OCI-LY1 (cell line): ENCODE measurements at regions not wholly inside any gene's neighbourhood (a gene's known extent, or its start where the extent isn't known, plus 50 kb on each side); places are given as distances from the start of the nearest gene placed in this dataset.

Experiments
- H2AFZ ChIP-seq: fragments of 200-600 bp; sonication (generic), shearing (Covaris generic); 2 replicates; pipeline ENCODE4 v1.6.0; 2014; ENCODE audit warnings: antibody characterized with exemption, mild to moderate bottlenecking, low read length
- H3F3A ChIP-seq: fragments of 200-600 bp; sonication (generic), shearing (Covaris generic); 2 replicates; pipeline ENCODE4 v1.6.0; 2014; ENCODE audit warnings: mild to moderate bottlenecking, antibody characterized with exemption, low read length, moderate library complexity; ENCODE audit not compliant: insufficient read depth
- H3K27ac ChIP-seq: fragments of 200-600 bp; sonication (generic); 2 replicates; pipeline ENCODE4 v1.5.1; 2014; ENCODE audit warnings: low read length, mixed run types, mild to moderate bottlenecking, low read depth; ENCODE audit not compliant: poor library complexity, severe bottlenecking
- H3K27me3 ChIP-seq: fragments of 200-600 bp; sonication (generic); 2 replicates; pipeline ENCODE4 v1.6.0; 2014; ENCODE audit warnings: antibody characterized with exemption, mild to moderate bottlenecking, low read length, moderate library complexity; ENCODE audit not compliant: insufficient read depth
- H3K36me3 ChIP-seq: fragments of 200-600 bp; sonication (generic); 2 replicates; pipeline ENCODE4 v1.6.1; 2014; ENCODE audit warnings: mild to moderate bottlenecking, antibody characterized with exemption, low read length, moderate library complexity, mixed read lengths; ENCODE audit not compliant: insufficient read depth
- H3K4me1 ChIP-seq: fragments of 200-600 bp; sonication (generic); 2 replicates; pipeline ENCODE4 v1.5.1; 2014; ENCODE audit warnings: mild to moderate bottlenecking, low read length, moderate library complexity; ENCODE audit not compliant: insufficient read depth, severe bottlenecking
- H3K4me2 ChIP-seq: fragments of 200-600 bp; sonication (generic), shearing (Covaris generic); 2 replicates; pipeline ENCODE4 v1.6.1; 2014; ENCODE audit warnings: low read length
- H3K4me3 ChIP-seq: fragments of 200-600 bp; sonication (generic); 2 replicates; pipeline ENCODE4 v1.5.1; 2014; ENCODE audit warnings: low read length, low read depth, mild to moderate bottlenecking, mixed read lengths; ENCODE audit not compliant: poor library complexity, severe bottlenecking
- H3K79me2 ChIP-seq: fragments of 200-600 bp; shearing (Covaris generic); 2 replicates; pipeline ENCODE4 v1.6.1; 2016; ENCODE audit warnings: mixed run types, low read length, mixed read lengths; ENCODE audit not compliant: insufficient read depth
- H3K9ac ChIP-seq: fragments of 200-600 bp; sonication (generic), shearing (Covaris generic); 2 replicates; pipeline ENCODE4 v1.6.1; 2014; ENCODE audit warnings: mild to moderate bottlenecking, low read length, mixed read lengths
- H3K9me2 ChIP-seq: fragments of 200-600 bp; sonication (generic), shearing (Covaris generic); 2 replicates; pipeline ENCODE4 v1.6.1; 2014; ENCODE audit warnings: low read depth, mild to moderate bottlenecking, low read length, mixed read lengths
- H3K9me3 ChIP-seq: fragments of 200-600 bp; shearing (Covaris generic); 2 replicates; pipeline ENCODE4 v1.6.1; 2014; ENCODE audit warnings: low read length, mixed read lengths
- H4K20me1 ChIP-seq: fragments of 200-600 bp; sonication (generic), shearing (Covaris generic); 2 replicates; pipeline ENCODE4 v1.6.0; 2016; ENCODE audit warnings: mild to moderate bottlenecking, low read length; ENCODE audit not compliant: insufficient read depth
- EZH2 ChIP-seq: fragments of 200-600 bp; sonication (generic), shearing (Covaris generic); IDR thresholded peaks from 2 replicates; pipeline ENCODE4 v1.8.0; 2017; ENCODE audit warnings: borderline replicate concordance, mixed run types, mild to moderate bottlenecking, antibody characterized with exemption, low read length, moderate library complexity, mixed read lengths
- TF ChIP-seq, protein P1 (sequence below): fragments of 200-600 bp; sonication (generic), shearing (Covaris generic); IDR thresholded peaks from 2 replicates; pipeline ENCODE4 v1.5.1; 2017; ENCODE audit warnings: mild to moderate bottlenecking, antibody characterized with exemption, low read length, moderate library complexity, mixed read lengths

DNA sequence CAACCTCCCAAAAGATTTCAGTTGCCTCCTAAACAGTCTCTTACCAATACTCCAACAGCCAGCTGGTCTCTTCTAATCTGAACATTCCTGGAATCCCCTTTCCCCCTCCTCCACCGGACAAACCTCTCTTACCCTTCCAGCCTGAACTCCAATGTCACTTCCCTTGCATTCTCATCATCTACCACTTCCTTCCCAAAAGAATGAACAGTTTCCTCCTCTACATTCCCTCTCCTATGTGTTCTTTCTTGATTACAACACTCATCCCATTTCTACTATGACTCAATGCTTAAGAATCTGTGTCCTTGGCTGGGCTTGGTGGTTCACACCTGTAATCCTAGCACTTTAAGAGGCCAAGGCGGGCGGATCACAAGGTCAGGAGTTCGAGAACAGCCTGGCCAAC, 417.1 kb downstream of the SETD4 start:
- Histone ChIP-seq H3K4me3 (no peak overlapping the region), H3K27ac (no peak overlapping the region), H3K79me2 (no peaks in the 10 kb centered on the region), H3F3A (no peaks in the 10 kb centered on the region), H3K9ac (no peak overlapping the region), H3K4me2 (no peak overlapping the region), H3K9me2 (no peaks in the 10 kb centered on the region), H3K36me3 (no peaks in the 10 kb centered on the region), H3K9me3 (no peaks in the 10 kb centered on the region), H2AFZ (no peak overlapping the region), H3K4me1 (no peaks in the 10 kb centered on the region), H4K20me1 (no peaks in the 10 kb centered on the region), H3K27me3 (no peaks in the 10 kb centered on the region)
- TF ChIP-seq, protein P1, sequence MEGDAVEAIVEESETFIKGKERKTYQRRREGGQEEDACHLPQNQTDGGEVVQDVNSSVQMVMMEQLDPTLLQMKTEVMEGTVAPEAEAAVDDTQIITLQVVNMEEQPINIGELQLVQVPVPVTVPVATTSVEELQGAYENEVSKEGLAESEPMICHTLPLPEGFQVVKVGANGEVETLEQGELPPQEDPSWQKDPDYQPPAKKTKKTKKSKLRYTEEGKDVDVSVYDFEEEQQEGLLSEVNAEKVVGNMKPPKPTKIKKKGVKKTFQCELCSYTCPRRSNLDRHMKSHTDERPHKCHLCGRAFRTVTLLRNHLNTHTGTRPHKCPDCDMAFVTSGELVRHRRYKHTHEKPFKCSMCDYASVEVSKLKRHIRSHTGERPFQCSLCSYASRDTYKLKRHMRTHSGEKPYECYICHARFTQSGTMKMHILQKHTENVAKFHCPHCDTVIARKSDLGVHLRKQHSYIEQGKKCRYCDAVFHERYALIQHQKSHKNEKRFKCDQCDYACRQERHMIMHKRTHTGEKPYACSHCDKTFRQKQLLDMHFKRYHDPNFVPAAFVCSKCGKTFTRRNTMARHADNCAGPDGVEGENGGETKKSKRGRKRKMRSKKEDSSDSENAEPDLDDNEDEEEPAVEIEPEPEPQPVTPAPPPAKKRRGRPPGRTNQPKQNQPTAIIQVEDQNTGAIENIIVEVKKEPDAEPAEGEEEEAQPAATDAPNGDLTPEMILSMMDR, result no peak
- TF ChIP-seq EZH2, result no peak

DNA sequence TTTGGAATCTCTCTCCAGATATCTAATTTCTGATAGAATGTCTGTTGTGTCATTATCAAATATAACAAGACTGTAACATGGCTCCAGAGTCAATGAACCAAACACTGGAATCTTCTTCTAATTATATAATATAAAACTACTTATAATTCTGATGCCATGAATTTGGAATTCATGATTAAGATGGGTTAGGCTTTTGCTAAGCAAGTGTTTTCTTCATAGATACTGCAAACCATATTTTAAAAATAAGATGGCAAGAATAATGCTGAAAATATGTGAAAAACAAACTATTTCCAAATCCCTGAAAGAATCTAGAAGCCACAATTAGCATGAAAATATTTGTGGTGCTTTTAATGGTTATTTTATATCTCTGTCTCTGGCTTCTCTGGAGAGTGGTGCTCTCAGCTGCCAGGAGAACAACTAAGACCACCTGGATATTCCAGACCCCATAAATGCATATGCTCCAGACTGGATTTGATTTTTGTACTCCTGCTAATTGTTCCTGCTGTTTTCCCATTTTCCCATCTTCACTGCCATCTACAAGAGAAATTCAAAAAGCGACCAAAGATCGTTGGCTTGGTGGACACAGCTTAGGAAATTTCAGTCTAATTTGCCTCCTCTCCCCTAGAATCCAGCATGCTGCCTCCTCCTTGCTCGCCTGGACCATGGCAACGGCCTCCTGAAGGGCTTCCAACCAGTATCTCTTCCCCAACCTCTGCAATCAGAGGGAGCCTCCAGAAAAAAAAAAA, 418.9 kb downstream of the SETD4 start:
- TF ChIP-seq, protein P1, result no peak
- no peak for TF ChIP-seq EZH2
- Histone ChIP-seq H3K9ac (no peak overlapping the region), H3K4me3 (no peak overlapping the region), H2AFZ (no peak overlapping the region), H3K27ac (no peak overlapping the region), H3K9me3 (no peaks in the 10 kb centered on the region), H3F3A (no peaks in the 10 kb centered on the region), H3K9me2 (no peaks in the 10 kb centered on the region), H3K36me3 (no peaks in the 10 kb centered on the region), H3K4me2 (no peak overlapping the region), H3K27me3 (no peaks in the 10 kb centered on the region), H3K4me1 (no peaks in the 10 kb centered on the region), H4K20me1 (no peaks in the 10 kb centered on the region), H3K79me2 (no peaks in the 10 kb centered on the region)

DNA sequence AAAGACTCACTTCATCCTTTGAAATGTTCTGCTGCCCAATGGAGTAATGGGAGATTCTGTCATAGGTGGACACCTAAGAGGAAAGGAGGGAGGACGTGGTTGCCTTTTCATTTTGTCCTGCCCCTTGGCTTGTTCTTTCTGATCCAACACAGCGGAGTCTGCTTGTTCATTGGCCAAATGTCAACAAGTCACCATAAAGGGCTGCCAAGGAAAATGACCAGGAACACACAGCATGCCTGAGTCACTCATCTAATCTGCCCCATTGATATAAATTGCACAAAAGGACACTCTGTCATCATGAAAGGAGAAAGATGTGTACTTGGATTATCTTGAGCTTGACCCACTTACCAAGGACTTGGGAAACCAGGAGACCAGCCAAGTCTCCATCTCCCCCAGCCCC, 422.9 kb downstream of the SETD4 start:
- H3F3A ChIP-seq, result no peaks in the 10 kb centered on the region
- no peaks in the 10 kb centered on the region for H3K36me3 ChIP-seq
- no peaks in the 10 kb centered on the region for H3K4me1 ChIP-seq
- H3K9me3 ChIP-seq, result no peaks in the 10 kb centered on the region
- H3K27ac ChIP-seq, result no peak overlapping the region
- no peaks in the 10 kb centered on the region for H3K79me2 ChIP-seq
- no peak overlapping the region for H3K4me3 ChIP-seq
- H3K9me2 ChIP-seq, result no peaks in the 10 kb centered on the region
- H4K20me1 ChIP-seq, result no peaks in the 10 kb centered on the region
- no peak for TF ChIP-seq EZH2
- TF ChIP-seq, protein P1, result no peak
- H2AFZ ChIP-seq, result no peak overlapping the region
- no peaks in the 10 kb centered on the region for H3K27me3 ChIP-seq
- no peak overlapping the region for H3K4me2 ChIP-seq
- H3K9ac ChIP-seq, result no peak overlapping the region
